ENCODE measurements at regions not wholly inside any gene's neighbourhood (a gene's known extent, or its start where the extent isn't known, plus 50 kb on each side); places are given as distances from the start of the nearest gene placed in this dataset.

DNA sequence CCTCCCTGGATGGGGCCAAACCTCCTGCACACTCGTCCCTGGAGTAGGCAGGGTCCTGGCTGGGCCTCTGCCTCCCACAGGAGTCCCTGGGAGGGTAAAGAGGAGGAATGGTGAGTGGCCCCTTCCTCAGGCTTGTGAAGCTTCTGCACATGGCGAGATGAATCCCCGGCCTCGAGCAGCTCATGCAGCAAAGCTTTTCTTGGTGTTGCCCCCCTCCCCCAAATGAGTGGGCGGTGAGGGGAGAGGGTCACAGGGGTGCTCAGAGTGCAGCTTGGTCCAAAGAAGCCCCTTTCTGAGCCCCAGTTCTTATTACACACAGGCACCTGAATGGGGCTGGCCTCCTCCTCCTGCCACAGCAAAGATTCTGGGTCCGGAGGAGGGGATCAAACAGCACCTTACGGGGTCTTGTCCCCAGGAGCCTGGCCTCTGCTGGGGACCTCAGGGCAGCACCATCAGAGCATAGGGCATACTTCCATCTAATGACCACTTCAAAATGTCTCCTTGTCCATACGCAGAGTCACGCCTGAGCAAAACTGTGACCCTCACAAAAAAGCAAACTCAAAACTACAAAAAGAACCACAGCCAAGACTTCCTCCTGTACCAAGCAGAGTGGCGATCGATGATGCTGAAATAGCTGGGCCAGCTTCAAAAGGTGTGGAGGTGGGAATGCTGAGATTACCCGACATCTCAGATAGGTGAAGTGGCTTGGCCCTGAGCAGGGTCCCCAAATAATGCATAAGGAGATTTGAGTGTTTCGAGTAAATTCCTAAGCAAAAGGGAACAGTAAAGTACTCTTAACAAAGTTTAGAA, 148.4 kb upstream of the TWIST2 start:
- DNase-seq (no peak), ATAC-seq (ENCODE audit: low FRiP score) (no peak)
- no peaks in the 10 kb centered on the region for H3K9me3 ChIP-seq (ENCODE audit: control insufficient read depth, low read length)
- H3K4me1 ChIP-seq (ENCODE audit: control insufficient read depth in 1 of 2, insufficient read depth in 2 of 2, low read length in 2 of 2): no peaks in the 10 kb centered on the region
- no peak overlapping the region for H3K4me3 ChIP-seq (ENCODE audit: low read length in 2 of 2)
- WGBS, 2 donors: 92 to 93% methylated on average over 13 of the region's 13 CpGs
- H3K27ac ChIP-seq (ENCODE audit: low read depth in 1 of 2, low read length in 2 of 2): no peak overlapping the region
- intact Hi-C loops (cut with DNase I): no loop called here
- H3K27me3 ChIP-seq (ENCODE audit: control insufficient read depth in 1 of 2, insufficient read depth in 2 of 2, low read length in 1 of 2): no peaks in the 10 kb centered on the region
- H3K36me3 ChIP-seq (ENCODE audit: control insufficient read depth in 1 of 2, insufficient read depth in 2 of 2, low read length in 1 of 2): no peaks in the 10 kb centered on the region

DNA sequence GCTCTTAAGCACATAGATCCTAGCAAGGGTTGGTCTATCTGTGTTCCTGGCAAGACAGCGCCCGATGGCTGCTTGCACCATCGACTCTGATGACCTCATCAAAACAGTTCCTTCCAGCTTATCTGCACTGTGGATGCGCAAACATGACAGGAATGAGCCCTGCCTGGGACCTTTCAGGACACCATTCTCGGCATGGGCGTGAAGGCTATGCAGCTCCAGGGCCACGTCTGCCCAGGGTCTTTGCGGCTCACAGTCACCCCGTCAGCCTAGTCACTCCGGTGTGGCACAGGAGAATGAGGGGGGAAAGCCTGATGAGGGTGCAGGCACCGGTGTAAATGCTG, 147.8 kb upstream of the TWIST2 start:
- peak; percentile 51 to 80 for DNase-seq
- ATAC-seq (ENCODE audit: low FRiP score): peak; percentile 76
- intact Hi-C loops (cut with DNase I): no loop called here
- Histone ChIP-seq H3K4me1 (ENCODE audit: control insufficient read depth in 1 of 2, insufficient read depth in 2 of 2, low read length in 2 of 2) (no peaks in the 10 kb centered on the region), H3K4me3 (ENCODE audit: low read length in 2 of 2) (no peak overlapping the region), H3K27ac (ENCODE audit: low read depth in 1 of 2, low read length in 2 of 2) (no peak overlapping the region), H3K36me3 (ENCODE audit: control insufficient read depth in 1 of 2, insufficient read depth in 2 of 2, low read length in 1 of 2) (no peaks in the 10 kb centered on the region), H3K27me3 (ENCODE audit: control insufficient read depth in 1 of 2, insufficient read depth in 2 of 2, low read length in 1 of 2) (no peaks in the 10 kb centered on the region), H3K9me3 (ENCODE audit: control insufficient read depth, low read length) (no peaks in the 10 kb centered on the region)
- 20 to 31% methylated on average over 11 of the region's 11 CpGs for WGBS, 2 donors

DNA sequence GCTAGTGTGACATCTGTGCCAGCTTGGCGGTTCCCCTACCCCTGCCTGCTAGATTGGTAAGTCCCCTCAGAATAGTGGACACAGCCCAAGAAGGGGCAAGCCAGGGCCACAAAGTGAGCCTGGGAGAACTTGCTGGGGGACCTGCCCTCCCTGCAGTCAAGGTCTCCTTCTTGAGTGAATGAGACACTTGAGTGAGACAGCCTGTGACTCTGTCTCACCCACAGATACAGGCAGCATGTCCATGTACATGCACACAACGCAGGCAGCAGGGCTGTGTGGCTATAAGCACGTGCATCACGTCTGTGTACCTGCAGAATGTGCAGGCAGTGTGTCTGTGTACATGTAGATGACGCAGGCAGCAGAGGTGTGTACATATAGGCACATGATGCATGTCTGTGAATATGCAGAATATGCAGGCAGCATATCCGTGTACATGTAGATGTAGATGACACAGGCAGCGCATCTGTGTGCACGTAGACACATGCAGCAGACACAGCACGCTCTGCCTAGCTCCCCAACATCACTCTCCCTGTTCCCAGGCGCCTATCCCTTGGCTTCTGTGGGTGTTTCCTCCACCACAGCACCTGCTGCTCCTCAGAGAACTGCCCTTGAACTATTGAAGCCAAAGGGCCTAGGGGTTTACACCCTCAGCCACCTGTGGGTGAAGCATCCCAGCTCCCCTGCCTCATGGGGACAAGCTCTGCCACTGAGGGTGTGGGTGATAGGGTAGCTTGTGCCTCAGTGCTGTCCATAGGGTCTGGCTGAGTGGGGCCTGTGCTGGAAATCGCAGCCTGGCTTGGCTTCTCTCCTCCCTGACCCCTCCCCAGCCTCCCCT, 147.2 kb upstream of the TWIST2 start:
- DNase-seq: no peak

GRCh38 chr2:238701341-238702206, 146.3 kb upstream of the TWIST2 start:
- no peaks in the 10 kb centered on the region for H3K36me3 ChIP-seq (ENCODE audit: control insufficient read depth in 1 of 2, insufficient read depth in 2 of 2, low read length in 1 of 2)
- intact Hi-C loops (cut with DNase I): no loop called here
- H3K4me1 ChIP-seq (ENCODE audit: control insufficient read depth in 1 of 2, insufficient read depth in 2 of 2, low read length in 2 of 2): no peaks in the 10 kb centered on the region
- WGBS, 2 donors: 86 to 87% methylated on average over 26 of the region's 26 CpGs
- H3K27ac ChIP-seq (ENCODE audit: low read depth in 1 of 2, low read length in 2 of 2): no peak overlapping the region
- no peaks in the 10 kb centered on the region for H3K9me3 ChIP-seq (ENCODE audit: control insufficient read depth, low read length)
- no peak overlapping the region for H3K4me3 ChIP-seq (ENCODE audit: low read length in 2 of 2)
- H3K27me3 ChIP-seq (ENCODE audit: control insufficient read depth in 1 of 2, insufficient read depth in 2 of 2, low read length in 1 of 2): no peaks in the 10 kb centered on the region
- no peak for ATAC-seq (ENCODE audit: low FRiP score)
- DNase-seq: peak in 1 of 2 donors; percentile 38

More for the DNA sequence above, 147.2 kb upstream of the TWIST2 start:
- 85% methylated on average over 11 of the region's 11 CpGs for WGBS, 2 donors
- Histone ChIP-seq H3K27ac (ENCODE audit: low read depth in 1 of 2, low read length in 2 of 2) (no peak overlapping the region), H3K27me3 (ENCODE audit: control insufficient read depth in 1 of 2, insufficient read depth in 2 of 2, low read length in 1 of 2) (no peaks in the 10 kb centered on the region), H3K9me3 (ENCODE audit: control insufficient read depth, low read length) (no peaks in the 10 kb centered on the region), H3K4me1 (ENCODE audit: control insufficient read depth in 1 of 2, insufficient read depth in 2 of 2, low read length in 2 of 2) (no peaks in the 10 kb centered on the region), H3K4me3 (ENCODE audit: low read length in 2 of 2) (no peak overlapping the region), H3K36me3 (ENCODE audit: control insufficient read depth in 1 of 2, insufficient read depth in 2 of 2, low read length in 1 of 2) (no peaks in the 10 kb centered on the region)
- ATAC-seq (ENCODE audit: low FRiP score): no peak
- intact Hi-C loops (cut with DNase I): no loop called here

GRCh38 chr2:238702276-238703052, 145.4 kb upstream of the TWIST2 start:
- intact Hi-C loops (cut with DNase I): no loop called here
- DNase-seq (peak in 1 of 2 donors; percentile 43), ATAC-seq (ENCODE audit: low FRiP score) (no peak)
- Histone ChIP-seq H3K9me3 (ENCODE audit: control insufficient read depth, low read length) (no peaks in the 10 kb centered on the region), H3K27me3 (ENCODE audit: control insufficient read depth in 1 of 2, insufficient read depth in 2 of 2, low read length in 1 of 2) (no peaks in the 10 kb centered on the region), H3K4me1 (ENCODE audit: control insufficient read depth in 1 of 2, insufficient read depth in 2 of 2, low read length in 2 of 2) (no peaks in the 10 kb centered on the region), H3K36me3 (ENCODE audit: control insufficient read depth in 1 of 2, insufficient read depth in 2 of 2, low read length in 1 of 2) (no peaks in the 10 kb centered on the region), H3K27ac (ENCODE audit: low read depth in 1 of 2, low read length in 2 of 2) (no peak overlapping the region), H3K4me3 (ENCODE audit: low read length in 2 of 2) (no peak overlapping the region)
- WGBS, 2 donors: 33 to 47% methylated on average over 17 to 21 of the region's 21 CpGs

- Histone ChIP-seq H3K4me3 (ENCODE audit: low read length in 2 of 2) (no peak overlapping the region), H3K4me1 (ENCODE audit: control insufficient read depth in 1 of 2, insufficient read depth in 2 of 2, low read length in 2 of 2) (no peaks in the 10 kb centered on the region), H3K27me3 (ENCODE audit: control insufficient read depth in 1 of 2, insufficient read depth in 2 of 2, low read length in 1 of 2) (no peaks in the 10 kb centered on the region), H3K36me3 (ENCODE audit: control insufficient read depth in 1 of 2, insufficient read depth in 2 of 2, low read length in 1 of 2) (no peaks in the 10 kb centered on the region), H3K9me3 (ENCODE audit: control insufficient read depth, low read length) (no peaks in the 10 kb centered on the region), H3K27ac (ENCODE audit: low read depth in 1 of 2, low read length in 2 of 2) (no peak overlapping the region)
- DNase-seq (peak in 1 of 2 donors; percentile 26), ATAC-seq (ENCODE audit: low FRiP score) (no peak)
- WGBS, 2 donors: 79 to 80% methylated on average over 4 of the region's 4 CpGs
- intact Hi-C loops (cut with DNase I): no loop called here
Measured at GRCh38 chr2:238703053-238703415, 144.9 kb upstream of the TWIST2 start.

GRCh38 chr2:238703436-238703835, 144.4 kb upstream of the TWIST2 start:
- no peaks in the 10 kb centered on the region for H3K4me1 ChIP-seq (ENCODE audit: control insufficient read depth in 1 of 2, insufficient read depth in 2 of 2, low read length in 2 of 2)
- intact Hi-C loops (cut with DNase I): no loop called here
- no peaks in the 10 kb centered on the region for H3K9me3 ChIP-seq (ENCODE audit: control insufficient read depth, low read length)
- H3K27me3 ChIP-seq (ENCODE audit: control insufficient read depth in 1 of 2, insufficient read depth in 2 of 2, low read length in 1 of 2): no peaks in the 10 kb centered on the region
- H3K27ac ChIP-seq (ENCODE audit: low read depth in 1 of 2, low read length in 2 of 2): no peak overlapping the region
- DNase-seq (no peak), ATAC-seq (ENCODE audit: low FRiP score) (no peak)
- no peak overlapping the region for H3K4me3 ChIP-seq (ENCODE audit: low read length in 2 of 2)
- H3K36me3 ChIP-seq (ENCODE audit: control insufficient read depth in 1 of 2, insufficient read depth in 2 of 2, low read length in 1 of 2): no peaks in the 10 kb centered on the region
- 96 to 98% methylated on average over 9 of the region's 9 CpGs for WGBS, 2 donors

Measured in aorta (tissue), 5 donors.